PFSK-1 (cell line): ENCODE measurements at regions not wholly inside any gene's neighbourhood (a gene's known extent, or its start where the extent isn't known, plus 50 kb on each side); places are given as distances from the start of the nearest gene placed in this dataset.

Source experiments
- FOXP2 ChIP-seq: optimal IDR thresholded peaks from 2 replicates; pipeline ENCODE3; 2011; ENCODE audit warnings: borderline replicate concordance, control low read depth, inconsistent platforms; ENCODE audit not compliant: insufficient read depth; ENCODE audit errors: extremely low read length, extremely low read depth
- SIN3A ChIP-seq: IDR thresholded peaks from 2 replicates; pipeline ENCODE4 v1.6.1; 2012; ENCODE audit warnings: mild to moderate bottlenecking, low read length, moderate library complexity, borderline replicate concordance; ENCODE audit not compliant: insufficient read depth
- TAF1 ChIP-seq: IDR thresholded peaks from 2 replicates; pipeline ENCODE4 v1.6.1; 2012; ENCODE audit warnings: low read length, control low read depth, borderline replicate concordance; ENCODE audit not compliant: insufficient read depth

DNA sequence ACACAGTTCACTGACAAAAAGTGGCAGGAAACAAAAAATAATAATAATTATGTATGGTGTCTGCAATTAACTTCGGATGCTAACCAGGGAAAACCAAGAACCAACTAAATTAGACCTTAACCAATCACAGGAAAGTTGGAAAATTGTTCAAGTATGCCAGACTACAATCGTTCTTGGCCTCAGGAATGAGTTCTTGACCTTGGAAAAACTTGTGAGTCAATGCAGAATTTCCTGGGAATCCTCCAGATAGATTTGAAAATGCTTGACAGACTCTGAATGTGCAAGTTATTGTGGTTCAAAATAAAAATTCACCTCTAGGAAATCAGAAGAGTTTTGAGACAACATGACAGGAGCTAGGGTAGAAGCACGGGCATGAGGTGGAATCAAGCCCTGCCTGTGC is 171.5 kb downstream of the C7orf25 start:
- TF ChIP-seq SIN3A (no peak), TAF1 (no peak), FOXP2 (no peak)
